ENCODE measurements at regions not wholly inside any gene's neighbourhood (a gene's known extent, or its start where the extent isn't known, plus 50 kb on each side); places are given as distances from the start of the nearest gene placed in this dataset.

DNA sequence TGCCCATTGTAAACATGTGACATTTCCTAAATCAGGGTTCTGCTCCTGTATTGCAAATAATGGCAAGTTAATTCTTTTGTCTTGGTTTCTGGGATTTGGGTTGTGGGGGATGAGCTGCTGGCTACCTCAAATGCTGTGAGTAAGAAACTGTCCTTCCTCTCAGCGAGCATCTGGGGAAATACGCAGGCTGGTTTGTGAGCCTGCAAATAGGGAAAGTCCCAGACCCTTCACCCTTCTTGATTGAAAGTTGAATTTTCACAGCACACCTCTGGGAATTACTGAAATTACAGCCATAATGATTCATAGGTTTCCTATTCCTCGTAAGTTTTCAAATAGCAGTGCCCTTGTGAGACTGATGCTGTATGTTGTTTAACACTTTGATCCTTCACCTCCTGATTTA, 138.1 kb downstream of the TBXT start:
- TF ChIP-seq CTCF (IDR thresholded peaks at IDR 0.05) (no peak), ESRRA (CRISPR knock-in tag; IDR thresholded peaks at IDR 0.05; ENCODE audit: borderline replicate concordance) (no peak), ATF1 (CRISPR knock-in tag; IDR thresholded peaks at IDR 0.05) (no peak), EMX1 (CRISPR knock-in tag; IDR thresholded peaks at IDR 0.05) (no peak), AFF4 (CRISPR knock-in tag; IDR thresholded peaks at IDR 0.05; ENCODE audit: borderline replicate concordance) (no peak), JAZF1 (CRISPR knock-in tag; IDR thresholded peaks at IDR 0.05) (no peak), ZNF121 (CRISPR knock-in tag; IDR thresholded peaks at IDR 0.05) (no peak), JUN (CRISPR knock-in tag; IDR thresholded peaks at IDR 0.05) (no peak), CBFB (CRISPR knock-in tag; IDR thresholded peaks at IDR 0.05; ENCODE audit: low read depth) (no peak)
- TF ChIP-seq, protein P1, sequence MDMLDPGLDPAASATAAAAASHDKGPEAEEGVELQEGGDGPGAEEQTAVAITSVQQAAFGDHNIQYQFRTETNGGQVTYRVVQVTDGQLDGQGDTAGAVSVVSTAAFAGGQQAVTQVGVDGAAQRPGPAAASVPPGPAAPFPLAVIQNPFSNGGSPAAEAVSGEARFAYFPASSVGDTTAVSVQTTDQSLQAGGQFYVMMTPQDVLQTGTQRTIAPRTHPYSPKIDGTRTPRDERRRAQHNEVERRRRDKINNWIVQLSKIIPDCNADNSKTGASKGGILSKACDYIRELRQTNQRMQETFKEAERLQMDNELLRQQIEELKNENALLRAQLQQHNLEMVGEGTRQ (CRISPR knock-in tag; IDR thresholded peaks at IDR 0.05): no peak
- TF ChIP-seq, protein P2, sequence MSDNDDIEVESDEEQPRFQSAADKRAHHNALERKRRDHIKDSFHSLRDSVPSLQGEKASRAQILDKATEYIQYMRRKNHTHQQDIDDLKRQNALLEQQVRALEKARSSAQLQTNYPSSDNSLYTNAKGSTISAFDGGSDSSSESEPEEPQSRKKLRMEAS (CRISPR knock-in tag; IDR thresholded peaks at IDR 0.05): no peak
